ENCODE measurements at regions not wholly inside any gene's neighbourhood (a gene's known extent, or its start where the extent isn't known, plus 50 kb on each side); places are given as distances from the start of the nearest gene placed in this dataset.
A peak's percentile ranks its signal among the peaks of the same experiment; 100 is the strongest.

DNA sequence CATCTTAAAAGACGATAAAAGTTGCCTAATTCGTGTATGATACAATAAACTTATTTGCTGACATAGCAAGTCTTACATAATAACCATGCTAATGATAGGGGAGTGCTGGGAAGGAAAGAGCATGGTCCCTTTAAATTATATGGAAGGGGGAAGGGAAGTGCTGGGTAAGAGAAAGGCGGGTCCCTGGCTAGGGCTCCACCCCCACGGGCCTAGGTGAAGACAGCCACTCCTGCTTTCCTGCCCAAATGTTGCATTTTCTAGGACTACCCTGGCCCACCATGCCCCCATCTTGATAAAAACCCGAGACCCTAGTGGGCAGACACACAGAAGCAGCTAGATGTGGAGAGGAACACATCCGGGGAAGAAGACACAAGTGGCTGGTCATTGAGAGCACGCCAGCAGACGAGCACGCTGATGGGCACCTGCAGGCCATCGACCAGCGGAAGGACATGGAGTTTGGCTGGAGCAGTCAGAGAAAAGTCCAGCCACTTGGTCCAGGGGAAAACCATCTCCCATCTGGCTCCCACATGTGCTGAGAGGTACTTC lies 328.7 kb downstream of the ARL4A start:
- Histone ChIP-seq H3K9ac (ENCODE audit: low read length) (peak overlapping the region; percentile 74), H3K4me3 (replicated peaks in 1 of 2; ENCODE audit: low read depth in 1 of 2, low read length in 2 of 2) (peak overlapping the region; percentile 53 to 62), H3K36me3 (ENCODE audit: control insufficient read depth in 1 of 2, insufficient read depth in 2 of 2, low read length in 2 of 2) (no peaks in the 10 kb centered on the region), H3K9me3 (ENCODE audit: control insufficient read depth in 1 of 2, insufficient read depth in 1 of 2, low read depth in 1 of 2, low read length in 2 of 2) (no peaks in the 10 kb centered on the region), H3K9me2 (ENCODE audit: insufficient read depth) (no peaks in the 10 kb centered on the region), H2AFZ (ENCODE audit: low read depth, low read length, poor library complexity, severe bottlenecking) (peak overlapping the region; percentile 99), H3K4me2 (ENCODE audit: low read length) (peak overlapping the region; percentile 90), H3K27me3 (ENCODE audit: insufficient read depth, low read length) (no peaks in the 10 kb centered on the region), H3K4me1 (ENCODE audit: control insufficient read depth in 1 of 2, insufficient read depth in 2 of 2, low read length in 2 of 2) (peaks cover 24 to 56% of the 10 kb centered on the region in 2 experiments), H3K27ac (ENCODE audit: low read depth, low read length) (peak overlapping the region; percentile 93), H3K79me2 (ENCODE audit: insufficient read depth, low read length) (no peaks in the 10 kb centered on the region), H4K20me1 (ENCODE audit: insufficient read depth) (no peaks in the 10 kb centered on the region)
- CTCF ChIA-PET = no interaction called here
- TF ChIP-seq CBX3 (IDR thresholded peaks at IDR 0.05; ENCODE audit: low read depth) = peak; percentile 80
- TF ChIP-seq FOSL1 (IDR thresholded peaks at IDR 0.05; ENCODE audit: low read depth) = no peak
- peak; percentile 78 for TF ChIP-seq ZFX (IDR thresholded peaks at IDR 0.05)
- TF ChIP-seq, protein P1, sequence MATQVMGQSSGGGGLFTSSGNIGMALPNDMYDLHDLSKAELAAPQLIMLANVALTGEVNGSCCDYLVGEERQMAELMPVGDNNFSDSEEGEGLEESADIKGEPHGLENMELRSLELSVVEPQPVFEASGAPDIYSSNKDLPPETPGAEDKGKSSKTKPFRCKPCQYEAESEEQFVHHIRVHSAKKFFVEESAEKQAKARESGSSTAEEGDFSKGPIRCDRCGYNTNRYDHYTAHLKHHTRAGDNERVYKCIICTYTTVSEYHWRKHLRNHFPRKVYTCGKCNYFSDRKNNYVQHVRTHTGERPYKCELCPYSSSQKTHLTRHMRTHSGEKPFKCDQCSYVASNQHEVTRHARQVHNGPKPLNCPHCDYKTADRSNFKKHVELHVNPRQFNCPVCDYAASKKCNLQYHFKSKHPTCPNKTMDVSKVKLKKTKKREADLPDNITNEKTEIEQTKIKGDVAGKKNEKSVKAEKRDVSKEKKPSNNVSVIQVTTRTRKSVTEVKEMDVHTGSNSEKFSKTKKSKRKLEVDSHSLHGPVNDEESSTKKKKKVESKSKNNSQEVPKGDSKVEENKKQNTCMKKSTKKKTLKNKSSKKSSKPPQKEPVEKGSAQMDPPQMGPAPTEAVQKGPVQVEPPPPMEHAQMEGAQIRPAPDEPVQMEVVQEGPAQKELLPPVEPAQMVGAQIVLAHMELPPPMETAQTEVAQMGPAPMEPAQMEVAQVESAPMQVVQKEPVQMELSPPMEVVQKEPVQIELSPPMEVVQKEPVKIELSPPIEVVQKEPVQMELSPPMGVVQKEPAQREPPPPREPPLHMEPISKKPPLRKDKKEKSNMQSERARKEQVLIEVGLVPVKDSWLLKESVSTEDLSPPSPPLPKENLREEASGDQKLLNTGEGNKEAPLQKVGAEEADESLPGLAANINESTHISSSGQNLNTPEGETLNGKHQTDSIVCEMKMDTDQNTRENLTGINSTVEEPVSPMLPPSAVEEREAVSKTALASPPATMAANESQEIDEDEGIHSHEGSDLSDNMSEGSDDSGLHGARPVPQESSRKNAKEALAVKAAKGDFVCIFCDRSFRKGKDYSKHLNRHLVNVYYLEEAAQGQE (IDR thresholded peaks at IDR 0.05; ENCODE audit: low read depth) = no peak
- TF ChIP-seq, protein P2, sequence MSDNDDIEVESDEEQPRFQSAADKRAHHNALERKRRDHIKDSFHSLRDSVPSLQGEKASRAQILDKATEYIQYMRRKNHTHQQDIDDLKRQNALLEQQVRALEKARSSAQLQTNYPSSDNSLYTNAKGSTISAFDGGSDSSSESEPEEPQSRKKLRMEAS (IDR thresholded peaks at IDR 0.05) = peak; percentile 85
- TF ChIP-seq, protein P3, sequence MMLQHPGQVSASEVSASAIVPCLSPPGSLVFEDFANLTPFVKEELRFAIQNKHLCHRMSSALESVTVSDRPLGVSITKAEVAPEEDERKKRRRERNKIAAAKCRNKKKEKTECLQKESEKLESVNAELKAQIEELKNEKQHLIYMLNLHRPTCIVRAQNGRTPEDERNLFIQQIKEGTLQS (IDR thresholded peaks at IDR 0.05) = no peak
- no peak for TF ChIP-seq CEBPB (IDR thresholded peaks at IDR 0.05; ENCODE audit: low read depth)
- no peak for TF ChIP-seq SRF (IDR thresholded peaks at IDR 0.05; ENCODE audit: low read depth)
- TF ChIP-seq SP1 (IDR thresholded peaks at IDR 0.05; ENCODE audit: low read depth) = peak; percentile 77
- peak; percentile 10 for TF ChIP-seq TCF7L2 (IDR thresholded peaks at IDR 0.05; ENCODE audit: borderline replicate concordance, extremely low read depth, insufficient read depth, insufficient read length)
- TF ChIP-seq SIN3A (IDR thresholded peaks at IDR 0.05; ENCODE audit: low read depth) = peak; percentile 59; the same call in 1 of the 2 replicates
- peak; percentile 82 for TF ChIP-seq POLR2AphosphoS5 (IDR thresholded peaks at IDR 0.05; ENCODE audit: low read depth, low read length)
- no peak for TF ChIP-seq ZNF274 (IDR thresholded peaks at IDR 0.05; ENCODE audit: low read depth, low read length)
- no peak for TF ChIP-seq EZH2phosphoT487 (IDR thresholded peaks at IDR 0.05; ENCODE audit: borderline replicate concordance)
- TF ChIP-seq RAD21 (IDR thresholded peaks at IDR 0.05; ENCODE audit: low read depth) = peak; percentile 20; the same call in 1 of the 2 replicates
- TF ChIP-seq YY1 (IDR thresholded peaks at IDR 0.05; ENCODE audit: extremely low read depth, insufficient replicate concordance, low read depth, low read length) = peak; percentile 28
- no peak for TF ChIP-seq POLR2A (IDR thresholded peaks at IDR 0.05; ENCODE audit: borderline replicate concordance, extremely low read depth, insufficient read depth, insufficient read length)
- DNase-seq (ENCODE audit: low read depth, low spot score) (peak; percentile 65), ATAC-seq (peak; percentile 74)
- POLR2A ChIA-PET = interaction anchor here (0.8 to 1.6 kb wide), 3 partner anchors 320 to 329 kb away, joined by 3 to 7 read pairs (median 5); partner anchors contain the start of gene ARL4A
- intact Hi-C loops (cut with micrococcal nuclease) = loop anchor here (1.0 to 5.0 kb wide), 2 partner anchors 214 to 329 kb away; partner anchors contain the start of gene ARL4A
- RAD21 ChIA-PET (ENCODE audit: low non-redundant PET in 1 of 2, low total read pairs in 2 of 2, uncharacterized antibody in 2 of 2, unreplicated experiment in 2 of 2) = no interaction called here
- BruUV-seq (replicated peaks) = TSS peak; percentile 81

Data from HCT116 (cell line).